ENCODE measurements at regions not wholly inside any gene's neighbourhood (a gene's known extent, or its start where the extent isn't known, plus 50 kb on each side); places are given as distances from the start of the nearest gene placed in this dataset.
"Not testable (repeated sequence)": the region's sequence is repeated elsewhere in the genome, so short reads cannot be mapped to it uniquely, and the experiment has no call there.

DNA sequence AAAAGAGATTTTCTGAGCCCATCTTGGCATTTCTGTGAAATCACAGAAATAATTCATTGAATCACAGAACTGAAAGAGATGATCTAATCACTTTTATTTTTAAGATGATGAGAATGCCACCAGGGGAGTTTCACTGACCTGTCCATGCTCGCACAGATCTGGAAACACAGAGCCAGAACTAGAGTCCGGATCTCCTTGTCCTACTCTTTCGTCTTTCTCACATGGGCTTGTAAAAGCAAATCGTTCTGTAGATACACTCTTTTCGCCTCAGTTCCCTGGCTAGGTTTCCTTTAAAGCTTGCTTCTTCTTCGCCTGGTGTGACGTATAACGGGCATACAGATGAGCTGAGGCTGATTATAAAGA is 122.5 kb upstream of the SPRED1 start:
- H3K36me3 Mint-ChIP-seq (ENCODE audit: insufficient read depth, unreplicated experiment): no peaks in the 10 kb centered on the region
- H3K36me3 ChIP-seq (ENCODE audit: control insufficient read depth, insufficient read depth, low read length): no peaks in the 10 kb centered on the region
- TF ChIP-seq, protein P1, sequence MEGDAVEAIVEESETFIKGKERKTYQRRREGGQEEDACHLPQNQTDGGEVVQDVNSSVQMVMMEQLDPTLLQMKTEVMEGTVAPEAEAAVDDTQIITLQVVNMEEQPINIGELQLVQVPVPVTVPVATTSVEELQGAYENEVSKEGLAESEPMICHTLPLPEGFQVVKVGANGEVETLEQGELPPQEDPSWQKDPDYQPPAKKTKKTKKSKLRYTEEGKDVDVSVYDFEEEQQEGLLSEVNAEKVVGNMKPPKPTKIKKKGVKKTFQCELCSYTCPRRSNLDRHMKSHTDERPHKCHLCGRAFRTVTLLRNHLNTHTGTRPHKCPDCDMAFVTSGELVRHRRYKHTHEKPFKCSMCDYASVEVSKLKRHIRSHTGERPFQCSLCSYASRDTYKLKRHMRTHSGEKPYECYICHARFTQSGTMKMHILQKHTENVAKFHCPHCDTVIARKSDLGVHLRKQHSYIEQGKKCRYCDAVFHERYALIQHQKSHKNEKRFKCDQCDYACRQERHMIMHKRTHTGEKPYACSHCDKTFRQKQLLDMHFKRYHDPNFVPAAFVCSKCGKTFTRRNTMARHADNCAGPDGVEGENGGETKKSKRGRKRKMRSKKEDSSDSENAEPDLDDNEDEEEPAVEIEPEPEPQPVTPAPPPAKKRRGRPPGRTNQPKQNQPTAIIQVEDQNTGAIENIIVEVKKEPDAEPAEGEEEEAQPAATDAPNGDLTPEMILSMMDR (IDR thresholded peaks at IDR 0.05; ENCODE audit: insufficient read depth in 1 of 2, low read depth in 1 of 2, low read length in 1 of 2, severe bottlenecking in 1 of 2, unreplicated experiment in 1 of 2): no peak
- intact Hi-C loops (cut with micrococcal nuclease; ENCODE audit: unreplicated experiment): no loop called here
- no peak overlapping the region for H3K27ac Mint-ChIP-seq (ENCODE audit: unreplicated experiment)
- H3K4me1 Mint-ChIP-seq (ENCODE audit: low read depth, unreplicated experiment): peaks cover 14% of the 10 kb centered on the region
- no peak overlapping the region for H3K4me3 ChIP-seq (ENCODE audit: low read depth, low read length)
- peaks cover 7% of the 10 kb centered on the region for H3K27me3 Mint-ChIP-seq (ENCODE audit: insufficient read depth, unreplicated experiment)
- H3K4me3 Mint-ChIP-seq (ENCODE audit: unreplicated experiment): no peak overlapping the region
- H3K9me3 Mint-ChIP-seq (ENCODE audit: unreplicated experiment): no peaks in the 10 kb centered on the region
- DNase-seq: no peak
- no TSS peak for BruUV-seq (replicated peaks)
- H3K27me3 ChIP-seq (replicated peaks; ENCODE audit: control insufficient read depth, insufficient read depth, low read length): no peaks in the 10 kb centered on the region
- ChIA-PET POLR2A (no interaction called here), CTCF (no interaction called here)
- peaks cover 3% of the 10 kb centered on the region; the same call in 1 of the 2 replicates for H3K9me3 ChIP-seq
- H3K4me1 ChIP-seq: peaks cover 13% of the 10 kb centered on the region

- H3K27ac Mint-ChIP-seq (ENCODE audit: unreplicated experiment): no peak overlapping the region
Observed at GRCh38 chr15:38130740-38131498, 121.7 kb upstream of the SPRED1 start.

DNA sequence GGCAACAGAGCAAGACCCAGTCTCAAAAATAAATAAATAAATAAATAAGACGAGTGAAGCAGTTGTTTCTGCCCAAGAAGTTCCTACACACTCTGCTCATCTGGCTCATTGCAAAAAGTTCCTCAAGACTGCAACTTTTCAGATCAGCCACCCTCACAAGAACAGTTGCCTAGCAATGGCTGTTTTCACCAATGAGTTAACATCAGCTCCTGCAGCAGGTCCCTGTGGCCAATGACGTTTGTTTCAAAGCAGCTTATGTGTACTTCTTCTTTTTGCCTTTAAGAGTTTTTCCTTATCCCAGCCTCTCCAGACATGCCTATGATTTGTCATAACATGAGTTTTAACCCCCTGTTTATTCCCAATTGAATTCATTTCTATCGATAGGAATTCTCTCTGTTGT is 118.4 kb upstream of the SPRED1 start:
- H3K36me3 ChIP-seq (ENCODE audit: control insufficient read depth, insufficient read depth, low read length): no peaks in the 10 kb centered on the region
- POLR2A ChIA-PET: no interaction called here
- Mint-ChIP-seq H3K27me3 (ENCODE audit: insufficient read depth, unreplicated experiment) (peaks cover 7% of the 10 kb centered on the region), H3K4me3 (ENCODE audit: unreplicated experiment) (no peak overlapping the region), H3K4me1 (ENCODE audit: low read depth, unreplicated experiment) (peaks cover 8% of the 10 kb centered on the region), H3K36me3 (ENCODE audit: insufficient read depth, unreplicated experiment) (no peaks in the 10 kb centered on the region), H3K27ac (ENCODE audit: unreplicated experiment) (no peak overlapping the region), H3K9me3 (ENCODE audit: unreplicated experiment) (no peaks in the 10 kb centered on the region)
- no peaks in the 10 kb centered on the region for H3K27me3 ChIP-seq (replicated peaks; ENCODE audit: control insufficient read depth, insufficient read depth, low read length)
- TF ChIP-seq, protein P1 (IDR thresholded peaks at IDR 0.05; ENCODE audit: insufficient read depth in 1 of 2, low read depth in 1 of 2, low read length in 1 of 2, severe bottlenecking in 1 of 2, unreplicated experiment in 1 of 2): no peak
- CTCF ChIA-PET: no interaction called here
- no TSS peak for BruUV-seq (replicated peaks)
- H3K9me3 ChIP-seq: no peaks in the 10 kb centered on the region
- H3K4me3 ChIP-seq (ENCODE audit: low read depth, low read length): no peak overlapping the region
- intact Hi-C loops (cut with micrococcal nuclease; ENCODE audit: unreplicated experiment): no loop called here
- no peak for DNase-seq
- no peaks in the 10 kb centered on the region; the same call in 1 of the 2 replicates for H3K4me1 ChIP-seq

More at GRCh38 chr15:38130740-38131498, 121.7 kb upstream of the SPRED1 start:
- peaks cover 7% of the 10 kb centered on the region for H3K27me3 Mint-ChIP-seq (ENCODE audit: insufficient read depth, unreplicated experiment)
- BruUV-seq (replicated peaks): no TSS peak
- Histone ChIP-seq H3K36me3 (ENCODE audit: control insufficient read depth, insufficient read depth, low read length) (no peaks in the 10 kb centered on the region), H3K4me3 (ENCODE audit: low read depth, low read length) (no peak overlapping the region), H3K27me3 (replicated peaks; ENCODE audit: control insufficient read depth, insufficient read depth, low read length) (no peaks in the 10 kb centered on the region), H3K9me3 (no peaks in the 10 kb centered on the region; the same call in 1 of the 2 replicates), H3K4me1 (peaks cover 13% of the 10 kb centered on the region)
- TF ChIP-seq, protein P1 (IDR thresholded peaks at IDR 0.05; ENCODE audit: insufficient read depth in 1 of 2, low read depth in 1 of 2, low read length in 1 of 2, severe bottlenecking in 1 of 2, unreplicated experiment in 1 of 2): no peak
- no peaks in the 10 kb centered on the region for H3K36me3 Mint-ChIP-seq (ENCODE audit: insufficient read depth, unreplicated experiment)
- no peak overlapping the region for H3K4me3 Mint-ChIP-seq (ENCODE audit: unreplicated experiment)
- no peaks in the 10 kb centered on the region for H3K9me3 Mint-ChIP-seq (ENCODE audit: unreplicated experiment)
- DNase-seq: no peak
- intact Hi-C loops (cut with micrococcal nuclease; ENCODE audit: unreplicated experiment): no loop called here
- H3K4me1 Mint-ChIP-seq (ENCODE audit: low read depth, unreplicated experiment): peaks cover 14% of the 10 kb centered on the region
- POLR2A ChIA-PET: no interaction called here
- CTCF ChIA-PET: no interaction called here

GRCh38 chr15:38142195-38142594 is 110.4 kb upstream of the SPRED1 start:
- intact Hi-C loops (cut with micrococcal nuclease; ENCODE audit: unreplicated experiment); DNase-seq; POLR2A ChIA-PET; BruUV-seq (replicated peaks); H3K27me3 Mint-ChIP-seq (ENCODE audit: insufficient read depth, unreplicated experiment); H3K9me3 ChIP-seq; H3K9me3 Mint-ChIP-seq (ENCODE audit: unreplicated experiment); H3K4me3 Mint-ChIP-seq (ENCODE audit: unreplicated experiment); CTCF ChIA-PET; H3K36me3 ChIP-seq (ENCODE audit: control insufficient read depth, insufficient read depth, low read length); H3K27me3 ChIP-seq (replicated peaks; ENCODE audit: control insufficient read depth, insufficient read depth, low read length); H3K27ac Mint-ChIP-seq (ENCODE audit: unreplicated experiment); H3K4me3 ChIP-seq (ENCODE audit: low read depth, low read length); H3K4me1 Mint-ChIP-seq (ENCODE audit: low read depth, unreplicated experiment); H3K4me1 ChIP-seq; H3K36me3 Mint-ChIP-seq (ENCODE audit: insufficient read depth, unreplicated experiment): not testable (repeated sequence)

All from Caco-2 (cell line).